Panc1 (cell line): ENCODE measurements at regions not wholly inside any gene's neighbourhood (a gene's known extent, or its start where the extent isn't known, plus 50 kb on each side); places are given as distances from the start of the nearest gene placed in this dataset.

ENCODE experiments used
- ATAC-seq: fragments of 200-7000 bp; cut with Tn5 transposase; 2 replicates; pipeline ENCODE4 v1.9.1; 2020; ENCODE audit warnings: mild to moderate bottlenecking, moderate library complexity
- BruUV-seq: library from RNA; stranded (reverse); fragments of 400-500 nt; replicated peaks from 2 replicates; lab custom pipeline; 2021; lab: Mats Ljungman, UMichigan
- CTCF ChIA-PET: fragments of 300-600 bp; sonication (Branson Sonifier 250); formaldehyde crosslinking; loops from one replicate; lab custom pipeline; 2022; ENCODE audit warnings: antibody characterized with exemption; lab: Charles Lee
- POLR2A ChIA-PET: fragments of 300-600 bp; sonication (Branson Sonifier 250); formaldehyde crosslinking; loops from one replicate; lab custom pipeline; 2022; ENCODE audit warnings: antibody characterized with exemption; lab: Charles Lee
- DNase-seq: peaks from one replicate; pipeline ENCODE4 v3.0.0-alpha.2; 2010; ENCODE audit warnings: low read depth, low spot score
- H3K27ac ChIP-seq: 2 replicates; pipeline ENCODE4 v1.5.1; 2011; ENCODE audit warnings: mild to moderate bottlenecking, low read length, inconsistent platforms
- H3K27me3 ChIP-seq: fragments of 200-500 bp; sonication (Bioruptor generic); 2 replicates; pipeline ENCODE4 v1.6.0; 2014; ENCODE audit warnings: low read length, inconsistent platforms; ENCODE audit not compliant: control insufficient read depth, insufficient read depth
- H3K36me3 ChIP-seq: fragments of 200-500 bp; sonication (Bioruptor generic); 2 replicates; pipeline ENCODE4 v1.5.1; 2014; ENCODE audit warnings: inconsistent platforms, mild to moderate bottlenecking, low read length, moderate library complexity; ENCODE audit not compliant: control insufficient read depth, insufficient read depth
- H3K4me1 ChIP-seq: 2 replicates; pipeline ENCODE4 v1.5.1; 2011; ENCODE audit warnings: inconsistent platforms, mild to moderate bottlenecking, low read length, moderate library complexity; ENCODE audit not compliant: control insufficient read depth, insufficient read depth
- H3K4me3 ChIP-seq, 2 experiments: 2 replicates each; pipeline ENCODE4 v1.5.1; 2011 to 2012; ENCODE audit warnings: low read depth in 2 of 2, low read length in 2 of 2, mild to moderate bottlenecking in 2 of 2, inconsistent platforms in 1 of 2, moderate library complexity in 1 of 2
- H3K9me3 ChIP-seq: fragments of 200-500 bp; sonication (Bioruptor generic); 2 replicates; pipeline ENCODE4 v1.5.1; 2014; ENCODE audit warnings: low read depth, mild to moderate bottlenecking, inconsistent platforms, low read length, moderate library complexity; ENCODE audit not compliant: control insufficient read depth, insufficient read depth
- CTCF ChIP-seq: fragments of 450-650 bp; IDR thresholded peaks from 2 replicates; pipeline ENCODE4 v1.5.1; 2017; ENCODE audit warnings: mild to moderate bottlenecking
- POLR2AphosphoS5 ChIP-seq: IDR thresholded peaks from 2 replicates; pipeline ENCODE4 v1.6.1; 2012; ENCODE audit warnings: mild to moderate bottlenecking, low read depth, low read length, moderate library complexity
- REST ChIP-seq, 2 experiments: IDR thresholded peaks; 2 replicates each; pipeline ENCODE4 v1.6.1; 2011 to 2012; ENCODE audit warnings: low read depth in 2 of 2, control low read depth in 1 of 2, low read length in 1 of 2, mild to moderate bottlenecking in 1 of 2, moderate library complexity in 1 of 2; ENCODE audit not compliant: insufficient read depth in 1 of 2
- SIN3A ChIP-seq: IDR thresholded peaks from 2 replicates; pipeline ENCODE4 v1.6.1; 2012; ENCODE audit warnings: low read depth, mild to moderate bottlenecking, low read length, moderate library complexity, borderline replicate concordance; ENCODE audit not compliant: insufficient read depth
- TCF7L2 ChIP-seq: IDR thresholded peaks from 2 replicates; pipeline ENCODE4 v1.6.1; 2011; ENCODE audit warnings: mild to moderate bottlenecking, low read depth, low read length, inconsistent platforms
- in situ Hi-C: cut with HindIII; loops from 2 replicates; pipeline ENCODE4 v1.10.0; 2016; ENCODE audit warnings: low sequenced_read_pairs, low pct_unique_long_range_greater_than_20kb
- intact Hi-C: fragments of 100-400 bp; cut with micrococcal nuclease; formaldehyde crosslinking; loops from one replicate; pipeline ENCODE4 v1.10.0; 2022; ENCODE audit not compliant: unreplicated experiment

- CTCF ChIA-PET = no interaction called here
- TF ChIP-seq SIN3A (no peak), REST (IDR thresholded peaks at IDR 0.05; ENCODE audit: insufficient read depth in 1 of 2, low read depth in 2 of 2, low read length in 1 of 2) (no peak), POLR2AphosphoS5 (no peak), TCF7L2 (no peak), CTCF (no peak)
- Histone ChIP-seq H3K4me3 (no peak overlapping the region), H3K27me3 (no peaks in the 10 kb centered on the region), H3K36me3 (no peaks in the 10 kb centered on the region), H3K9me3 (0 out of 2 replicates have a peak, but pooled peaks cover 4% of the 10 kb centered on the region), H3K4me1 (no peaks in the 10 kb centered on the region), H3K27ac (no peak overlapping the region)
- POLR2A ChIA-PET = no interaction called here
- ATAC-seq = no peak
- no TSS peak for BruUV-seq
- in situ Hi-C loops (no loop called here), intact Hi-C loops (no loop called here)
- no peak for DNase-seq
Observed at GRCh38 chr7:49407205-49407604, 366.2 kb upstream of the VWC2 start.

GRCh38 chr7:49417034-49417433, 356.4 kb upstream of the VWC2 start:
- DNase-seq (no peak), ATAC-seq (no peak)
- Histone ChIP-seq H3K36me3 (no peaks in the 10 kb centered on the region), H3K27me3 (no peaks in the 10 kb centered on the region; the same call in 1 of the 2 replicates), H3K4me1 (no peaks in the 10 kb centered on the region), H3K9me3 (no peaks in the 10 kb centered on the region), H3K27ac (no peak overlapping the region), H3K4me3 (no peak overlapping the region)
- ChIA-PET CTCF (no interaction called here), POLR2A (no interaction called here)
- no peak for TF ChIP-seq TCF7L2
- no peak for TF ChIP-seq REST (IDR thresholded peaks at IDR 0.05; ENCODE audit: insufficient read depth in 1 of 2, low read depth in 2 of 2, low read length in 1 of 2)
- TF ChIP-seq POLR2AphosphoS5 = no peak
- TF ChIP-seq SIN3A = no peak
- no peak for TF ChIP-seq CTCF
- in situ Hi-C loops = no loop called here
- intact Hi-C loops = no loop called here
- no TSS peak for BruUV-seq
